Esophagus squamous epithelium (tissue), 5 donors: ENCODE measurements at regions not wholly inside any gene's neighbourhood (a gene's known extent, or its start where the extent isn't known, plus 50 kb on each side); places are given as distances from the start of the nearest gene placed in this dataset.

Source experiments
- DNase-seq: peaks from one replicate; lab custom pipeline; 2025; lab: John Stamatoyannopoulos, UW
- H3K27ac ChIP-seq, 4 donors: fragments of 200-600 bp; sonication (generic); one replicate each; pipeline ENCODE4 v1.5.1; 2016 to 2019; ENCODE audit warnings: mild to moderate bottlenecking in 1 of 4
- H3K27me3 ChIP-seq, 4 donors: fragments of 200-600 bp; sonication (generic); 1 replicate in 3 of 4; 2 replicates in 1 of 4; pipeline versions ENCODE4 v1.5.1 to v1.6.0; 2017 to 2021; ENCODE audit warnings: antibody characterized with exemption in 1 of 4
- H3K36me3 ChIP-seq, 3 donors: fragments of 200-600 bp; sonication (generic); one replicate each; pipeline ENCODE4 v1.5.1; 2016 to 2019
- H3K4me1 ChIP-seq, 3 donors: fragments of 200-600 bp; sonication (generic); one replicate each; pipeline ENCODE4 v1.5.1; 2017 to 2019
- H3K4me3 ChIP-seq, 4 donors: fragments of 200-600 bp; sonication (generic); 1 replicate in 3 of 4; 2 replicates in 1 of 4; pipeline ENCODE4 v1.5.1; 2016 to 2019; ENCODE audit warnings: mild to moderate bottlenecking in 2 of 4, moderate library complexity in 1 of 4
- H3K9me3 ChIP-seq, 3 donors: fragments of 200-600 bp; sonication (generic); one replicate each; pipeline ENCODE4 v1.5.1; 2016 to 2019
- CTCF ChIP-seq, 6 experiments: fragments of 450-650 bp in 4 of 6; fragments of 200-600 bp in 2 of 6; sonication (generic) in 2 of 6; IDR thresholded peaks; one replicate each; pipeline ENCODE4 v1.5.1; 2016 to 2019; ENCODE audit warnings: antibody characterized with exemption in 6 of 6, mild to moderate bottlenecking in 4 of 6, moderate library complexity in 4 of 6
- POLR2A ChIP-seq, 4 donors: fragments of 450-650 bp; IDR thresholded peaks; one replicate each; pipeline ENCODE4 v1.6.1; 2017; ENCODE audit warnings: antibody characterized with exemption in 4 of 4, mild to moderate bottlenecking in 4 of 4, moderate library complexity in 3 of 4
- WGBS, 2 donors: methylation state at CpG; one replicate each; pipeline ENCODE4 v1.1.5; 2018; 5-methylcytosine and 5-hydroxymethylcytosine counted together
- intact Hi-C: fragments of 100-400 bp; cut with DNase I; formaldehyde crosslinking; loops from one replicate; pipeline ENCODE4 v1.15.0; 2022
- donor health status: DM: yes; HTN: yes; CAD: no.

DNA sequence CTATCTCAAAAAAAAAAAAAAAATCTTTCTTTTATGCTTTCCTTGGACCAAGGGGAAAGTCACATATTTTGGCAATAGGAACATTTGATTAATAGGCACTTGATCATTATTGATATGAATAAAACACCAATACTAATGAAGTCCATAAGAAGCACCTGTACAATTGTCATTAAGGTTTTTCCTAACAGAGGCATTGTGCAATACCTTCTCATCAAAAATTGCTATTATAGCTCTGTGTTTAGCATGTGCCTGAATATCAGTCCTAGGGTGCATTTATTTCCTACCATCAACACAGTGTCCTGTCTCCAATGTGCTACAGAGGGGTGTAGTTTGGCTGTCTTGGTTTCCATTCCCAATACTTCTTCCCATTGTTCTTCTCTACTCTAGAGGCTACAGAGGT lies 483.8 kb upstream of the SPRED2 start:
- no peak for TF ChIP-seq CTCF (IDR thresholded peaks at IDR 0.05)
- no peak for TF ChIP-seq POLR2A (IDR thresholded peaks at IDR 0.05)
- no peak for DNase-seq
- intact Hi-C loops = no loop called here
- no peaks in the 10 kb centered on the region for H3K36me3 ChIP-seq
- H3K27me3 ChIP-seq = no peaks in the 10 kb centered on the region
- peaks cover 0 to 57% (median 3%) of the 10 kb centered on the region in 3 donors for H3K4me1 ChIP-seq
- no peaks in the 10 kb centered on the region for H3K9me3 ChIP-seq
- no peak overlapping the region for H3K4me3 ChIP-seq
- H3K27ac ChIP-seq = no peak overlapping the region

DNA sequence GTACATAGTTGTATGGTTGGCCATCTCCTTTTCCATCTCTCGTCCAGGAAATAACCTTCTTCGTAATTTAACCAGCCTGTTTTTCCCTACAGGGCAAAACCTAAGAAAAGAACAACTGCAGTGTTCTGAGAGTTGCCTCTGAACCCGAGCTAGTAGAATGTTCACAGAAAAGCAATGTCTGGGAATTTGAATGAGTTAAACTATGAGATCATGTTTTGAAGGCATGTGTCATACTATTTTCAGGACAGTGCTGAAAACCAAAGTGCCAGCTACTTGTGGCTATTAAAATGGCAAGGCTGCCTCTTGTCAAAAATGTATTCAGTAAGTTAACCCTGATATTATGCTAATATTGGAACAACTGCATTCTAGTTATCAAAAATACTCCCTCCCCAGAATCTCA lies 482.9 kb upstream of the SPRED2 start:
- no peak for DNase-seq

DNA sequence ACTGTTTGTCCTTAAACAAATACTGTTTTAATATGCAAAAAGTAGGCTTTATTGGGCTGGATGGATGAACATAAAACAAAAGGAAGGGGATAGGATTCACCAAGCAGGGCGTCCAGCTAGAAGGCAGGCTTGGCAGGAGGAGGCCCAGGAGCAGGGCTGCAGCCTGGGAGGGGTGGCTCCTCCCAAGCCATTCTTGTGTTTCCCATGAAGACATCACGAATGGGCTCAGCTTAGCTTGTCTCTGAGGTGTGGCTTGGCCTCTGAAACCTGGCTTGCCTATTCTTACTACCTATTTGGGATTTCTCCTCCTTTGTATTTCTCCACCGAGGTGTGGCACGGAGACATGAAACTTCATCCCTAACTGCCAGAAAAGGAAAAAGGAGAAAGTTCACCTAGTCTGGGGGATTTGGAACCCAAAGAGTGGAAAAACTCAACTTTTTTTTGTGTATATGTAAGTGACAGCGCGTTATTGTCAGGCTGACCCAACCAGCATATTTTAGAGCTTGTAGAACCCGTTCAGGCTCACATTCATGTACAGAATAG lies 481.9 kb upstream of the SPRED2 start:
- Histone ChIP-seq H3K4me1 (peaks cover 0 to 48% (median 3%) of the 10 kb centered on the region in 3 donors), H3K27ac (peak overlapping the region in 3 of 4 donors; percentile 67 to 81 (median 74)), H3K9me3 (no peaks in the 10 kb centered on the region), H3K27me3 (no peaks in the 10 kb centered on the region), H3K36me3 (no peaks in the 10 kb centered on the region), H3K4me3 (no peak overlapping the region)
- intact Hi-C loops = no loop called here
- WGBS, 2 donors = 38 to 45% methylated on average over 7 of the region's 7 CpGs
- TF ChIP-seq POLR2A (IDR thresholded peaks at IDR 0.05) = no peak
- no peak for TF ChIP-seq CTCF (IDR thresholded peaks at IDR 0.05)
- no peak for DNase-seq

More for the DNA sequence above, 482.9 kb upstream of the SPRED2 start:
- Histone ChIP-seq H3K9me3 (no peaks in the 10 kb centered on the region), H3K36me3 (no peaks in the 10 kb centered on the region), H3K27ac (peak overlapping the region in 3 of 4 donors; percentile 67 to 81 (median 74)), H3K4me3 (no peak overlapping the region), H3K4me1 (peaks cover 0 to 57% (median 3%) of the 10 kb centered on the region in 3 donors), H3K27me3 (no peaks in the 10 kb centered on the region)
- TF ChIP-seq CTCF (IDR thresholded peaks at IDR 0.05) (no peak), POLR2A (IDR thresholded peaks at IDR 0.05) (no peak)
- intact Hi-C loops = no loop called here
- 84 to 86% methylated on average over 3 of the region's 3 CpGs for WGBS, 2 donors

- H3K9me3 ChIP-seq = no peaks in the 10 kb centered on the region
- WGBS, 2 donors = 51 to 68% methylated on average over 9 of the region's 9 CpGs
- H3K4me1 ChIP-seq = peaks cover 0 to 45% (median 3%) of the 10 kb centered on the region in 3 donors
- H3K27me3 ChIP-seq = no peaks in the 10 kb centered on the region
- intact Hi-C loops = no loop called here
- H3K36me3 ChIP-seq = no peaks in the 10 kb centered on the region
- H3K27ac ChIP-seq = peak overlapping the region in 3 of 4 donors; percentile 67 to 81 (median 74)
- no peak overlapping the region for H3K4me3 ChIP-seq
- no peak for TF ChIP-seq POLR2A (IDR thresholded peaks at IDR 0.05)
- TF ChIP-seq CTCF (IDR thresholded peaks at IDR 0.05) = no peak
- DNase-seq = no peak
Measured at GRCh38 chr2:65913813-65914212, 481.4 kb upstream of the SPRED2 start.

DNA sequence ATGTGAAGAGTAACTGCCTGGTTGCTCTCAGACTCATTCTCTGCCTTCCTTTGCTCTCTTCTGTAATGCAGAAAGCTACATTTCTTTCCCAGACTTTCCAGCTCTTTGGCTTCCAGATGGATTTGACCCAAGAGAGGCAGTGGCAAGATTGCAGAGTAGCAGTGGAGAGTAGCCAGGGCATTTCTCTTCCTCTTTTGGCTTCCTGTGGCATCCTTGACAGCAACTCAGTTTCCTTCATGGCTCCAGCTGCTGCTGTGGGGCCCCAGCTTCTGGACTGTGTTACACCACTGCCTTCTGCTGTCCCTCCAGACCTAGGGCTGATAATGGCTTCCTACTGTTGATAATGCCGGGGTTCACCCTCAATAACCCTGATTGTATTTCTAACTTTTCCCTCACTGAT lies 469.4 kb upstream of the SPRED2 start:
- H3K4me1 ChIP-seq = no peaks in the 10 kb centered on the region
- 42 to 67% methylated on average over 1 of the region's 1 CpG for WGBS, 2 donors
- H3K27ac ChIP-seq = no peak overlapping the region
- H3K9me3 ChIP-seq = no peaks in the 10 kb centered on the region
- no peak for TF ChIP-seq POLR2A (IDR thresholded peaks at IDR 0.05)
- TF ChIP-seq CTCF (IDR thresholded peaks at IDR 0.05) = no peak
- no peaks in the 10 kb centered on the region for H3K27me3 ChIP-seq
- H3K4me3 ChIP-seq = no peak overlapping the region
- intact Hi-C loops = no loop called here
- no peaks in the 10 kb centered on the region for H3K36me3 ChIP-seq
- DNase-seq = no peak
